VCaP (cell line): ENCODE measurements at regions not wholly inside any gene's neighbourhood (a gene's known extent, or its start where the extent isn't known, plus 50 kb on each side); places are given as distances from the start of the nearest gene placed in this dataset.

ENCODE experiments used
- H3K27ac ChIP-seq: fragments of 450-650 bp; 2 replicates; pipeline ENCODE4 v1.5.1; 2017
- TF ChIP-seq, protein P1 (sequence below): fragments of 450-650 bp; conservative IDR thresholded peaks from 2 replicates; pipeline ENCODE4 v1.5.1; 2017; ENCODE audit warnings: mild to moderate bottlenecking, moderate library complexity

DNA sequence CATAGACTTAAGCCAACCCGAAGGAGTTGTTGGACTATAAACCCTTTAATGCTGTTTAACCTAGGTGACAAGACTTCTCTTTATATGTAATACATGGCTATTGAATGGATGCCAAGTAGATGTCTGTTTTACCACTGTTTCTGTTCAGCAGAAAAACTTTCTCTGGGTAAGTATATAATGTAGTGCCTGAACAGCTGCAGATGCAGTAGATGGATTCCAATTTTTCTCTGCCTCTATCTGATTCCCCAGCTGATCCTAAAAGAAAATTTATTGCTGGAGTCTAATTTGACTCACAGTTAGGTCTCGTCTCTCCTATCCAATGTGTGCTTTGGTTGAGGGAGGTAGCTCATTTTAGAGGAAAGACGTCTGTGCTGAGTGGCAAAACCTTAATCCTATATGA lies 256.5 kb upstream of the CBLB start:
- no peak overlapping the region for H3K27ac ChIP-seq
- TF ChIP-seq, protein P1, sequence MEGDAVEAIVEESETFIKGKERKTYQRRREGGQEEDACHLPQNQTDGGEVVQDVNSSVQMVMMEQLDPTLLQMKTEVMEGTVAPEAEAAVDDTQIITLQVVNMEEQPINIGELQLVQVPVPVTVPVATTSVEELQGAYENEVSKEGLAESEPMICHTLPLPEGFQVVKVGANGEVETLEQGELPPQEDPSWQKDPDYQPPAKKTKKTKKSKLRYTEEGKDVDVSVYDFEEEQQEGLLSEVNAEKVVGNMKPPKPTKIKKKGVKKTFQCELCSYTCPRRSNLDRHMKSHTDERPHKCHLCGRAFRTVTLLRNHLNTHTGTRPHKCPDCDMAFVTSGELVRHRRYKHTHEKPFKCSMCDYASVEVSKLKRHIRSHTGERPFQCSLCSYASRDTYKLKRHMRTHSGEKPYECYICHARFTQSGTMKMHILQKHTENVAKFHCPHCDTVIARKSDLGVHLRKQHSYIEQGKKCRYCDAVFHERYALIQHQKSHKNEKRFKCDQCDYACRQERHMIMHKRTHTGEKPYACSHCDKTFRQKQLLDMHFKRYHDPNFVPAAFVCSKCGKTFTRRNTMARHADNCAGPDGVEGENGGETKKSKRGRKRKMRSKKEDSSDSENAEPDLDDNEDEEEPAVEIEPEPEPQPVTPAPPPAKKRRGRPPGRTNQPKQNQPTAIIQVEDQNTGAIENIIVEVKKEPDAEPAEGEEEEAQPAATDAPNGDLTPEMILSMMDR: no peak

DNA sequence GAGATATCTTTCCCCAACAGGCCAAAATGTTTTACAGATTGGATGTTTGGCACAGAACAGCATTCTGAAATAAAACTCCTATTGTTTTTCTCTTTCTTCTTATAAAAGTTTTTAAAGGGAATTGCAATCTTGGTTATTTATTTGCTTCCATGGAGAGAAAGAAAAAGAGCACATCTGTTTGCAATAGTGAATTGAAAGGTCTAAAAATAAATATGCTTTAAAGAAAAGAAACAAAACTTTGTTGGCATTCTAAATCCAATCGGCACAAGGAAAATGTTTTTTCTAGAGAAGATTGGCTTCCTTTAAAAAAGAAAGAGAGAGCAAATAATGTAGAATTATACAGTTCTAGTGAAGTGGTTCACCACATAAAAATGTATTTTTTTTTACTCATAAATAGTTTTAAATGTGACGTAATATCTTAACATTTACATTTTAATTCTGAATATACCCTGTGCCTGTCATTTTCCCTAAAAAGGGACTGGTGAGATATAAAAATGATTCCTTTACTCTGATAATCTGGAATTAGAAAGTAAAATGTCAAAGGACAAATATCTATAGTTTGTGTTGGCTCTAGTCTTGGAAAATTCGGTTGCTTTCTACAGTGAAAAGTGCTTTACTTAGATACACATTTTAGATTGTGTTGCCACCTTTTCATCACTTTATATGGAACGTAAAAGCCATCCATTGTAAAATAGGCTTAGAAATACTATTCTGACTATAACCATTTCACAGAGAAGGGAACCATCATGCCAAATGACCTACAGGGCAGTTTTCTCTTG lies 257.4 kb upstream of the CBLB start:
- TF ChIP-seq, protein P1: no peak
- no peak overlapping the region for H3K27ac ChIP-seq

DNA sequence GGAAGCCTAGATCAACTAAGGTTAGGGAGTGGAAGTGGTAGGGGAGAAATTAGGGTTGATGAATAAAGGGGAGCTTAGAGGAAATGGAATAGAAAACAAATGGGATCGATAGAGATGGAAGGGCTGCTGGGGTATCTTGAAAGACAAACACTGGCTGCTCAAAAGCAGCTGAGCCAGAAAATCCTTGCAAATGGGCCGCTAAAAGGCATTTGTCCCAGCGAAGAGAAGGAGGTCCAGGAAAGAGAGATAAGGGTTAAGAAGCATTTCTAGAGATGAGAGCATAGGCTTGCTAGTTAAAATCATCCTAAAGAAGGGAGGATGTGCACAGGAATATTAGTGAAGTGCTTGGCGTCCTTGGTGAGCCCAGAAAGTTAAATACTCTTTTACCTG lies 258.0 kb upstream of the CBLB start:
- TF ChIP-seq, protein P1: no peak
- no peak overlapping the region for H3K27ac ChIP-seq

DNA sequence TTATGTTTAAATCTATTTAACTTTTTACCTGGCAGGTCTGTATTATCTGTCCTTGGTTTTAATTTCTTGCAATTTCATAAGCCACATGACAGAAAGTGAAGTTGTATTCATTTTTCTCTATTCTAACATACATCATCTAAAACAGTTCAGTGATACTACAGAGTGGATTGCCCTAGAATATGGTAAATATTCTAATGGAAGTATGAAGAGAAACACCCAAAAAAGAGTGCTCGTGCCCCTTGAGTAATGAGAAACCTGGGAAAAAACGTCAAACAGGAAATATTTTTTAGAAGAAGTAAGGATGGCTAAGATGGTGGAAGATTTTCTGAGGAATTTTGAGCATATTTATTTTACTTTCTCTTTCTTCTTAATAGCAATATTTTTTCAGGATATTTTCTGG lies 261.1 kb upstream of the CBLB start:
- TF ChIP-seq, protein P1: no peak
- no peak overlapping the region for H3K27ac ChIP-seq

DNA sequence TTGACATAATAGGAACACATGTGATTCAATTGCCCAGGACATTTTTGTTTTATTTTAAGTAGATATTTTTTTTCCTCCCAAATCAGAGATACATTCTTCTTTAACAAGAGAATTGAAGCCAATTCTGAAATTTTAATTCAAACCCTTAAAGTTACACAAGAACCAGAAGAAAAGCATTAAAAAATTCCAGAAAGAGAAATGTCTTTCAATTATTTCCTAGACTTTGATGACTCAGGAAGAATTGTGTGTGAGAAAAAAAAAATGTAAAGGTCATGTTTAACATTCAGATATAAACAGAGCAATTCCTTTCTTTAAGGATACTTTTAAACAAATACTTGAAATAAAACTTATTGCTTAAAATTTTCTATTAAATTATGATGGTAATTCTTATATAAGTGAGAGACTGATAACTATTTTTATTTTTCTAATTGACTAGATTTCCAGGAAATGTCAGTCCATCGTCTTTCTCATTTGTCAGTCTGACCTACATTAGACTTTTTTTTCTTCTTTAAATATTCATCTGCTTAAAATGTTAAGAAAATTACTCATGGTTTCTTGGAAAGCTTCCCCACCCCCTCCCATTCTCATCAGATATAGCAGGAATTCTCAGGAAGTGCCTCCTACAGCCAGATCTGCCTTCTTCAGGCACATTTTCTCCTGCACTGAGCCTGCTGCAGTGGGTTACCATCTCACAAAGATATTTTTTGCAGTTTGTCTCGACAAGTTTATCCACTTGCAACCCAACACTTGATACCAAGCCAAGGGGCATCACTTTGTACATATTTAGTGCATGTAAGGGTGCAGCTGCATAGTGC lies 261.8 kb upstream of the CBLB start:
- TF ChIP-seq, protein P1: no peak
- no peak overlapping the region for H3K27ac ChIP-seq

DNA sequence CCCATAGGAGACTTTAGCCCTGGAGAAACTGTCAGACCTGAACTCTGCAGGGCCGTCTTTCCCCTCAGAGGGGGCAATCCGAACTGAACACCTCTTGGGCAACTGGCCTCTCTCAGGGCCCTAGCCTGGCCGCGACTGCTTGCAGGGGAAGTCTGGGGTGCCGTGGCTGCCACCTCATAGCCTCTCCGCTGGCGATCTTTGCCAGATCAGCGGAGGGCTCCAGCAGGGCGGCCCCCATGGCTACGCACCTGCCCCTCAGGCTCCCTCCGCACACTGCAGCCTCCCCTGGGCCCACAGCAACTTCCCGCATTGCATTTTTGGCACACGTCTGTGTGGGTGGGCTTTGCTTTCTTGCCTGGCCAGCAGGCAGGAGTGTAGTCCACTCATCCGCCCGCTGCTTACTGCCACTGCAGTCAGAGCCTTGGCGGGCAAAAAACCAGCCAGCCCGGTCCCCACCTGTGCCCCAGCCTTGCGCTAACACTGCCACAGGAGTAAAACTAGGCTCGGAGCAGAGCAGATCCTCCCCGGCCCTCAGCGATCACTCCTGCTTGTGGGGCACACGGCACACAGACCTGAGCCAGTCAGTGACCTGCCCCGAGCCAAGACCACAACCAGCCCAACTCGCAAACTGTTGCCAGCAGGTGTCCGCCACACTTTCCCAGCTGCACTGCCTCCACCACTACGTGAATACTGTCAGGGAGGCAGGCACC lies 266.8 kb upstream of the CBLB start:
- no peak overlapping the region for H3K27ac ChIP-seq
- TF ChIP-seq, protein P1: no peak

DNA sequence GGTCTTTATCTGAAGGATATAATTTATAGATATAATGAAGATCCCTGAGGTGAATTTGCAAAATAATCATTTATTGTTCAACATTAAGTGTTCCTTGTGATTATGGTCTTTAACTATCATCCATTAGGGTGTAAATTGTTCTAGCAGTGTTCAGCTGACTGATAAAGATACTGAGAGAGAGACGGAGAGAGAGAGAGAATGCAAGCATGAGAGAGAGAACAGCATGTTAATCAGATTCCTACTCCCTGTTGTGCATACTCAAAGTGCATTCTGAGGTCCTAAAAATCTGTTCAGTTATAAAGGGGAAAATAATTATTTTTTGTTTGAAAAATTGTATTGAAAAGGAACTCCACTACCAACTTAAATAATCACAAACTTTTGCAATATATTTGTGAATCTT lies 271.0 kb upstream of the CBLB start:
- H3K27ac ChIP-seq: peak overlapping the region; percentile 22
- TF ChIP-seq, protein P1: no peak
